CD4-positive, alpha-beta T cell treated with Interleukin-10 for 1 hour (primary cell): ENCODE measurements at regions not wholly inside any gene's neighbourhood (a gene's known extent, or its start where the extent isn't known, plus 50 kb on each side); places are given as distances from the start of the nearest gene placed in this dataset.
"Not testable (repeated sequence)": the region's sequence is repeated elsewhere in the genome, so short reads cannot be mapped to it uniquely, and the experiment has no call there.

ENCODE experiments used
- DNase-seq: peaks from one replicate; pipeline ENCODE4 v3.0.0-alpha.2; 2020

DNA sequence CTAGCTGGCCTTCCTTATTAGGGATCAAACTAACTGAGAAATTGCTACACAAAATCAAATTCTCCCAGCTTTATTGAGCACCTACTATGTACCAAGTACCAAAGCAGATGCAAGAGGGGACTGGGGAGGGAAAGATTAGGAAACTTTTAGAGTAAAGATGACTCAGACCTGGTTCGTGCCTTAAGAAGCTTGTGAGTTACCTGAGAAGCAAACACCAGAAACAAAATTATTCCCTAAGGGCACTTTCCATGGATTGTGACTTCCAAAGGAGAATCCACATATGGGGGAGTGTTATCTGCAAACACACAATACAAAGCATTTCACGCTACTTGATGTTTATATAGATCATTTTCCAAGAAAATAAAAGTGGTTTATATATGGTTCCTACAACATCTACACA is 326.9 kb upstream of the HNRNPA3 start:
- no peak for DNase-seq

DNA sequence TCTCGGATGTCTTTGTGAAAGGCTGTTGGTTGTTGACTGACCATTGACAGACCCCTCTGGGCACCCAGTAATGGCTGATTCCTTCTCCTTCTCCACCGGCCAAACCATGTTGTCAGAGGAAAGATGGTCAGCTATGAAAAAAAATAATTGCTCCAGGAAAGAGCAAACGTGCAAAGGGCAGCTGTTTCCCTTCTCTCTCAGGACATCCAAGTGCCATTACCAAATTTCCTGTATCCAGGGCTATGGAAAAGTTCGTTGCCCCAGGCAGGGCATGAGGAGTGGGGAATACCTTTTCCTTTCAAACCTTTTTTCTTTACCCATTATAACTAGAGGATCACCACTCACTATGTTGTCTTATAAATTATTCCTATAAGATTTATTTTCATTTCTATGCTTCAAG is 321.5 kb upstream of the HNRNPA3 start:
- no peak for DNase-seq

DNA sequence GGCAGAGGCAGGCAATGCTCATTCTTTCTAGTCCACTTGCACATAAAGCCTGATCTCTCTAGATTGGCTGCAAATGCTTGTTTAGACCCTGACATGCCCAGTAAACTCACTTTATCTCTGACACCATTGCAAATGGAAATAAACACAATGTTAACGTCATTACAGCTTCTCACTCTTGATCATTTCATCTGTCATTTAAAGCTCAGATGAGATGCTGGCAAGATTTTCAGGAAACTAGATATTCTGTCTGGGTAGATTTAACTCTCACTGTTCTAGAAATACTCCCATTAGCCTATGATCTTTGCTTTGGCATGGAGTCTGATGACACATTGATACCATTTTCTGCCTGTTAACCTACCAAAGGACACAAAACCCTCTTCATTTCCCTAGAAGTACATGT is 320.7 kb upstream of the HNRNPA3 start:
- DNase-seq = no peak

DNA sequence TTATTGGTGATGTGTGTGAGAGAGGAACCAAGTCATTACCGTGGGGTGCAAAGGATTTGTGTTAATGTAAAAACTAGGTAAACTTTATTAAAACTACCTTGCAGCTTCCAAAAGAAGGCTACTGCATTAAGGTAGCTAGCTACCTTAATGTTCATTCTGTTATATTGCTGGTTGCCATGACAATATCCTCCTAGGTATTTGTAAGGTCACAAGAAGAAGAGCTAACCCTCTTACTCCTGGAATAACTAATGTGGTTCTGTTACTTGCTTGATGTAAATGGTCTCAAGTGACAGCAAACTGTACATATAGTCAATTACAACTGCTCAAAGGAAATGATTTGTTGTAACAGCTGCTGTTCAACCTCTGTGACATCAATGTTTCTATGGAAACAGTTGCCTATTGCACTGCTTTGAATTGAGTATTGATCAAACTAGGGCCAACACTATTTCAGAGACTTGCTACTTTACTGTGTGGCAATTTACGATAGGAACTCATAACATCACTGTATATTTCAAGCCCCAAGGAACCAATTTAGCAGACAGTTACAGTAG is 319.8 kb upstream of the HNRNPA3 start:
- no peak for DNase-seq

DNA sequence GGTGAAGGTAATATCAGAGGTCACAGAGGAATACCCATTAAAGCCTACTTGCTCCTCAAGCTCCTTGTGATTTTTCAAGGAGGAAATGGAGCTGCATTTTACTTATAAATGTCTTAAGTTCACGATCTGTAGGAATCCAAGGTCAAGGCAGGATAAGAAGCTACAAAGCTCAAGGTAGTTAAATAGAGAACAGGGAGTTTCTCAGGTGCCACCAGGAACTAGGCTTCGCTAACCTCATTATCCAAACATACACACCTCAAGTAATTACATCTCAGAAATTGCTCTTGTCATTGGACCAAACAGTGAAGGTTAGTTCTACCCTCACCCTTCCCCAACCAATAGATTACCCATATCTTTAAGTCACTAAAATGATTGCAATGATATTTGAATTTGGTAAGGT is 317.4 kb upstream of the HNRNPA3 start:
- DNase-seq = no peak

DNA sequence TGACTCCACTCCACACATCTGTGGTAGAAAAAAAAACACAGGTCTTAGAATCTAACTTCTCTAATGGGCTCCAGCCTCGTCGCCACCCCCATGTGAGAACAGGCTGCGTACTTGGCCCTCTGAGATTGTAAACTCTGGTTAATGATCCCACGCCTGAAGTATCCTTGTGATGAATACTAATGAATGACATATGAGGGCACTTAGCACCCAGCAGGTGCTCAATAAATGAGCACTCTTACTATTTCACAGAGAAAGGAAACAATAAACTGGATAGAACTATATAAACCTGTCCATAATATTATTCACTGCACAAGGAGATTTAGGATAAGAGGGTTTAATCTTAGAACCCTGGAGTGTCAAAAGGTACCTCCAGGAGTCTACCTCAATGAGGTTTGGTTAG is 310.1 kb upstream of the HNRNPA3 start:
- no peak for DNase-seq

DNA sequence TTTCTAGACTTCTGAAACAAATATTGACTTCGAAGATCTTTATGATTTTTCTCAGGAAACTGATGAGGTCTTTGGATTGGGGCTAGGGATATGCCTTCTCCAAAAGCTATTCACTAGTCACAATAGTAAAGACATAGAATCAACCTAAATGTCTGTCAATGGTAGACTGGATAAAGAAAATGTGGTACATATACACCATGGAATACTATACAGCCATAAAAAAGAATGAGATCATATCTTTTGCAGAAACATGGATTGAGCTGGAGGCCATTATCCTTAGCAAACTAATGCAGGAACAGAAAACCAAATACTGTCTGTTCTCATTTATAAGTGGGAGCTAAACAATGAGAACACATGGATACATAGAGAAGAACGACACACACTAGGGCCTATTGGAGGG is 308.5 kb upstream of the HNRNPA3 start:
- not testable (repeated sequence) for DNase-seq

DNA sequence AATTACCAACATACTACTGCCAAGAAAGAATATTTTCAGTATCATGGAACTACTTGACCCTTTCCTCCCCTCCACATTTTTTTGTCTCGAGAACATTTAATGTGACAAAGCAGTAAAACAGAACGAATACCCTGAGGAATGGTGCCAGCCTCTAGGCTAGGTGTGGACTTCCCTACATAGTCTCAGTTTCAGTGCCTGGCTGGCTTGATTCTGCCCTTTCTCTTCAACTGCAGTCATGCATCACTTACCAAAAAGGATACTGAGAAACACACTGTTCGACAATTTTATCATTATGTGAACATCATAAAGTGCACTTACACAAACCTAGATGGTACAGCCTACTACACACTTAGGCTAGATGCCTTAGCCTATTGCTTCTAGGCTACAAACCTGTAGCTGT is 305.3 kb upstream of the HNRNPA3 start:
- DNase-seq = no peak

DNA sequence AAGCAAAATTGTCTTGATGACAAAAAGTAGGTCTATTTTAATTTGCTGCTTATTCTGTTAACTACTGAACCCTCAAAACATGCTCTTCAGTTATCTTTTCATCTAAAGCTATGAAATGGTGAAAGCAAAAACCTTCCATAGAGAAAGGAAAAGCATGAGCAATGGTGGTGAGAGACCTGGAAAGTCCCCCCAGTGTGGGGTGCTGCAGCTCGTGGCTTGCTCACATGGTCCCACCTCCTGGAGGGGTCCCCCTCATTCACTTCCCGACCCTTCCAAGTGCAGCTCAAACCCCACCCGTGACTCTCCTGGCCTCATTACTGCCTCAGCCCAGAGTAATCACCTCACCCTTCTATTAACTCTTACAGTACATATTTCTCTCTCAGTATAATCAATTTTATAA is 301.8 kb upstream of the HNRNPA3 start:
- no peak for DNase-seq

DNA sequence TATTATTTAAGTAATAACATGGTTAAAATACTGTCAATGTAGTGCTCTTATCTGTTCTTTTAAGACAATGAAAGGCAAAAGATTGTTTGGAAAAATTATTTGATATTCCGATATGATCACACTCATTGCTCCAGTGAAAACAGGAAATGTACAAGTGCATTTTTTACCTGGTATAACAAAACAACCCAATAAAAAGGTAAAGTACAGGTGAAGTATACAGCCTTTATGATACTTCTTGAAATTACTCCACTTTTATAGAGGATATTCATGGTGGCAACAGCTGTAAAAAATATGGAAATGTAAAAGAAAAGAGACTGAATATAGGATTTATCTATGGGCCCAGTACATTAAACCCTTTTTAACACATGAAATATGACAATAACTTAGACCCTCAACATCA is 298.6 kb upstream of the HNRNPA3 start:
- DNase-seq = no peak

DNA sequence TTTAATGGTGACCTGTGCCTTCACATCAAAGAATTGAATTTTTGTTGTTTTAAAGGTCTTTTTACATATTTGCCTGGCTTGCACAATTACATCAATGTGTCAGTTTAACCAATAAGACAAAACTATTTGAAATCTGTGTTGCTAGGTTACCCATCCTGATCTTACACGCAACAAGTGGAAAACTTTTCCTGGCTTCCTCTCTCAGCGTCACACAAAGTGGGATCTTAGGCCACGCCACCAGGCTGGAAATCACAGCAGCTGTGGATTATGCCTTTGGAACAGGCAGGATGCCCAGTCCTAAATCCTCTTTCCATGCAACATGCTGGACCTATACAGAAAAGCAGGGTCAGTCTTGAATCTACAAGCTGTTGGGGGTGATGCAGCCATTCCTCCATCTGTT is 298.2 kb upstream of the HNRNPA3 start:
- no peak for DNase-seq

DNA sequence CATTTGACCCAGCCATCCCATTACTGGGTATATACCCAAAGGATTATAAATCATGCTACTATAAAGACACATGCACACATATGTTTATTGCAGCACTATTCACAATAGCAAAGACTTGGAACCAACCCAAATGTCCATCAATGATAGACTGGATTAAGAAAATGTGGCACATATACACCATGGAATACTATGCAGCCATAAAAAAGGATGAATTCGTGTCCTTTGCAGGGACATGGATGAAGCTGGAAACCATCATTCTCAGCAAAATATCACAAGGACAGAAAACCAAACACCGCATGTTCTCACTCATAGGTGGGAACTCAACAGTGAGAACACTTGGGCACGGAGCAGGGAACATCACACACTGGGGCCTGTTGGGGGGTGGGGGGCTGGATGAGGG is 290.0 kb upstream of the HNRNPA3 start:
- DNase-seq = not testable (repeated sequence)

DNA sequence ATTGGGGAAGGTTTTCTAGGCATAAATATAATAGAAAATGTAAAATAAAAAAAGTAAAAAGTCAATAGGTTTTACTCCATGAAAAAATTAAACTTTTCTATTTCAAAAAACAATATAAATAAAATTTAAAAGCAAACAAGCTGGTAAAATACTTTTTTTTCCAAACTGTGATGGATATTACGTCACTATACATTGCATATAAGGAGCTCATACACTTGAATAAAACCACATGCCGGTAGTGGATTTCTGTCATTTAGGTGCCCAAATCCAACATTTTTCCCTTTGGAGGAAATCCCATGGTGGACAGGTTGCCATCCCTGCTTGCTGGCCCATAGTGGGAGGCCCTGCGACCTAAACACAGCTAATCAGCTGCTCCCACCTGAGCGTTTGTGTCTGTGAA is 289.4 kb upstream of the HNRNPA3 start:
- DNase-seq = no peak

DNA sequence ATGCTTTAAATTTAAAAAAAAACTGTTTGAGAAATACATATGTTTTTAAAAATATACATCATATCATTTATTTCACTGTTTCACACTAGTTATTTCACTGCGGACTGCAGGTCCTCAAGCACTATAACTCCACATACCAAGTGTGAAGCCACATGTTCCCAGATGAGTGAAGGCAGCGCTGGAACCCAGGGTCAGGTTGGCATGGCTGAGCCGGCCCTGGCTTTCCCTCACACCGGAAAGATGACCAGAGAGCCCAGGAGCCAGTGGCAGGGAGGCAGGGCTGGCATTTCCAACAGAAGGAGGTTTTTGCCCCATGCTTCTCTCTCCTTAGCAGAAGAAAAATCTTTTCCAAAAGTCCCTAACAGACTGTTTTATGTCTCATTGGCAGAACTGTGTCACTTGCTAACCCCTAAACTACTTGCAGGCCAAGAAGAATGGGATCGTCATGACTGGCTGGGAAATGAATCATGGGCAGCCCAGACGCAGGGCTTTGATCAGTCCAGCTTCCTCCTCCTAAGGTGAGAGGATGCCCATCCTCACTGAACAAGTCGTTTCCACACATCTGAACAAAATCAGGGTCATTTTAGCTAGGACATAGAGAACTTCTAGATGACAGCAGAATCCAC is 287.6 kb upstream of the HNRNPA3 start:
- no peak for DNase-seq

DNA sequence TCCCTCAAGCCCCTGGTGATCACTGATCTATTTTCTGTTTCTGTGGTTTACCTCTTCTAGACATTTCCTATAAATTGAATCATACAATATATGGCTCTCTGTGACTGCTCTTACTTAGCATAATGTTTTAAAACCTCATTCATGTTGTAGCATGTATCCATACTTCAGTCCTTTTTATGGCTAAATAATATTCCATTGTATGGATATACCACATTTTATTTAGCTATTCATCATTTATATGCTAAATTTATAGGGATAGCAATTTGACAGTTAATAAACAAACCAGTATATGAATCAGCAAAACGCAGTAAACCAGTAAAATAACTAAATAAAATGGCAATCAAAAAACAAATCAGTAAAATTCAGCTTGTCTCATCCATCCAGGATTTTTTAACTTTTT is 286.1 kb upstream of the HNRNPA3 start:
- DNase-seq = no peak

DNA sequence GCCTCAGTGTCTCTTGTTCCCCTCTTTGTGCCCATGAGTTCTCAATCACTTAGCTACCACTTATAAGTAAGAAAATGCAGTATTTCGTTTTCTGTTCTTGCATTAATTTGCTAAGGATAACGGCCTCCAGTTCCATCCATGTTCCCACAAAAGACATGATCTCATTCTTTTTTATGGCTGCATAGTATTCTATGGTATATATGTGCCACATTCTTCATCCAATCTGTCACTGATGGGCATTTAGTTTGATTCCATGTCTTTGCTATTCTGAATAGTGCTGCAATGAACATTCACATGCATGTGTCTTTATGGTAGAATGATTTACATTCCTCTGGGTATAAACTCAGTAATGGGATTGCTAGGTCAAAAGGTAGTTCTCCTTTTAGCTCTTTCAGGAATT is 283.2 kb upstream of the HNRNPA3 start:
- not testable (repeated sequence) for DNase-seq

DNA sequence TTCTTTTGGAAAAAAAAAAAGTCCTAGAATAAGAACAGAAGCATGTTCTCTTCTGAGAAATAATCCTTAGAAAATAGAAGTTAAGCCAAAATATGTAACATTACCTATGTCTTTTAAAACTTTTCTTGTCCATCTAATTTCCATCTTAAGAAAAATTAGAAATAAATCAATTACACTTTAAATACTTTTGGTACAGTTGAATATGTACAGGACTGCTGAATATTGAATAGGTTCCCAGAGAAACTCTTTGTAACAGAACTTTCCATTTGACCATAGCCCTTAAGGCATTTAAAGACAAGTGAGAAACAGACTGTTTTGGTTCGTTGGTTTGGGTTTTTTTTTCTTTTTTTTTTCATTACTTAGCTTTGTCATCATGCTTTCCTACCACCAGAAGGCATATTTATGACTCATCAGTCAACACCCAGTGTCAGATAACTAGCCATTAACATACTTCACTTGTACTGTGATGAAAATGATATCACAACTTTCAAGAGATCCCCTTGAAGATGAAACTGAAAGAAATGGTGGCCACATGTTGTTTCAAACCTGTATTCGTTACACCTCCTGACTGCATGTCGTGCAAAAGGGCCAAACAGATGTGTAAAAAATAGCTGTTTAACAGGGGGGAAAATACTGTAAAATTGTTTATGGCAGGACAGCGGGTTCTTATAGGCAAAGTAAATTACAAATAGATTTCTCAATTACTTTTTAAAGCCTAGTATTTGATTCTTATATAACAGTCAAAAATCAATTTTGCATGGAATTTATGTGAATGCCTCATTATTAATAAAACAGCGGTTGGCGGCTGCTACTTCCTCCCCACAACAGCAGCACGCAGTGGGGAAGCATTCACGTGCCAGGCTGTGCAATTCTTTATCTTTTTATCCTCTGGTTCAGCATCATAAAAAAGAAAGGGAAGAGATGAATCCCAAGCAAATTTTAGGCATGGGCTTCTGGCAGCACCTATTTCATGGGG is 280.7 kb upstream of the HNRNPA3 start:
- peak; percentile 66 for DNase-seq

DNA sequence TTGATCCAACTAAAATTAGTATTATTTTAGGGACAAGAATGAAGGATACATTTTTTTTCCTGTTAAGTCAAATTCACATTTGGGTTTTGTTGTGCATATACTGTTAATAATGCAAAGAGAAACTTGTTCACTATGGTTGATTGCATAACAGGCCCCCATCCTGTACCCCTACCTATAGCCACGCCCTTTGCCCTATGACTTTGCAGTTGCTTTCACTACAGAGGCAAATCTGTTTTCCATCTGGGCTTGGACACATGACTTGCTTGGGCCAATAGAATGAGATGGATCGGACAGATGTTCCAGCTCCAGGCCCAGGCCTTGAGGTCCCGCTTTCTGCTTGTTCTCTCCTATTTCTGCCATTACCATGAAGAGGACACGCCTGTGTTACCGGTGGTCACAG is 278.5 kb upstream of the HNRNPA3 start:
- no peak for DNase-seq

DNA sequence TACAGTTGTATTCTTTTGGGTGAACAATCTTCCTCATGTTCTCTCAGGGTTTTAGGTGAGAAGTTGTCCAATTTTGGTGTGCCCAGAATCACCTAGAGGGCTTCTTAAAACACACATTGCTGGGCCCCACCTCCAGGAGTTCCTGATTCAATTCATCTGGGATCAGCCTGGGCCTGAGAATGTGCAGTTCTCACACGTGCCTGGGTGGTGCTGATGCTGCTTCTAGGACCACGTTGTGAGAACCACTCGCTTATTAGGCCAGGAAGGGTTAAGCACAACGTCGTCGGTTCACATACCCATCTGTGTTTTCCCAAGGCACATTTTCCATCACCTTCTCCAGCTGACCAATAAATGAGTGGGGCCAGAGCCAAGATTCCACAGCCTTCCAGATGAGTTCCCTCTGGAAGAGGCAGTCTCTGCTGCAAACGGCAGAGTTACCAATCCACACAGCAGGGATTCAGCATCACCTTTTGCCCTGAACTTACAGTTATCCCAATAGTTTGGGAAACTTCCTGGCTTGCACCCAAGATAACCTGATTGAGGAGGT is 277.7 kb upstream of the HNRNPA3 start:
- DNase-seq = no peak

DNA sequence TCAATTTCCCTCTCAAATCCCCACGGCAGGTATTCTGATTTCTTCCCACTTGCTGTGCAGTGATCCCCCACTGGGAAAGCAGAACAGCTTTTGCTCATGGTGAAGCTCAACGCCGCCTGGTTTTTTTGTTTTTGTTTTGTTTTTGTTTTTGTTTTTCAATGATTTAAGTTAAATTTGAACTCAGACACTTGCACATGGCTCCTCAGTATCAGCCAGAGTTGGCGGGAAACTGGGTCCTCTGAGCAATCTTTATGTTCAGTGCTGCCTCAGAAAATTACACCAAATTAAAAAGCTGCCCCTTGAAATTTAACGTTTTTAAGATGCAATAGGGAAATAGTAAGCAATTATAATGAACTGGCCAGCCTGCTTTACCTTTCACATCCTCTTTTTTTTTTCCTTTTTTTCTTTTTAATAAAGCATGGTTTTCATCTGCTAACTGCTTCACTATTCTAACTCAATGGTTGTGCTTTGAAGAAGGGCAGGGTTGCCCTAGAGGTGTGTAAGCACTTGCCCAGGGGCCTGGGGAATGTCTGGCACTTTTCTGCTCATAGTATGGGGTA is 277.0 kb upstream of the HNRNPA3 start:
- no peak for DNase-seq

DNA sequence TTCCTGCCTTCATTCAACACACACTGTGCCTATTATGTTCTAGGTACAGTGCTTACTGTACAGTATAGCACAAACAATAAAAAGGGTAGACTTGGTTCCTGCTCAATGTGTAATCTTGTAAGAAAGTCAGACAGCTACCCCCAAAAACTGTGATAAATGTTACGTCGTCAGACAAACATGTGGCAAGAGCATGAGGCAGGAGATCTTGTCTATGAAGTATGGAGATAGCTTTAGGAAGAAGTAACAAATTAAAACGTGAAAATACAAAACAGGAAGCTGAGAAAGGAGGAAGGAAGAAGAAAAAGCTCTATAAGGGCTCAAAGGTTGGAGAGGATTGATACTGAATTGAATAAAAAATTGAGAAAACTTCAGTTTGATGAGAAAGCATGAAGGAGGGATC is 276.2 kb upstream of the HNRNPA3 start:
- no peak for DNase-seq

DNA sequence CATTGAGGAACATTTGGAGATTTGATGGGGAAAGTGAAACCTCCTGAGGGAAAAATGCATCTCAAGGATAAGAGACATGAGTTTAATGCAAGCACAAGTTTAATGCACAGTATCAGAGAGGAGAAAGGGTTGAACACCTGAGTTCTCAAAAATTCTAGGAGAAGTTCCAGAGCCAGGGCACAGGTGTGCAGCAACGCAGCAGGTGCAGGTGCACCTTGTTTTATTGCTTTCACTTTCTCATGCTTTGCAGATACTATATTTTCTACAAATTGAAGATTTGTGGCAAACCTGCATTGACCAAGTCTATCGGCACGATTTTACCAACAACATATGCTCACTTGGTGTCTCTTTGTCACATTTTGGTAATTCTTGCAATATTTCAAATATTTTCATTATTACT is 267.6 kb upstream of the HNRNPA3 start:
- DNase-seq = no peak

DNA sequence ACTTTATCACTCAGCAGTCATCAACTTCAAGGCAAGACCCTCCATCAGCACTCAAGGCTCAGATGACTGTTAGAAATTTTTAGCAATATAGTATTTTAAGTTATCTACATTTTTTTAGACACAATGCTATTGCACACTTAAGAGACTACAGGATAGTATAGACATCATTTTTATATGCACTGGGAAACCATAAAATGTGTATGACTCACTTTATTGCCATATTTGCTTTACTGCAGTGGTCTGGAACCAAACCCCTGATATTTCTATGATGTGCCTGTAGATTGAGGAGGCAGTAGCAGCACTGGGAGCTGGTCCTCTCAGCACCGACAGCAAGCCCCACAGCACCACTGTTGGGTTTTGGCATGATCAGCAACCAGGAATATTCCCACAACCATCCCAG is 264.8 kb upstream of the HNRNPA3 start:
- no peak for DNase-seq

DNA sequence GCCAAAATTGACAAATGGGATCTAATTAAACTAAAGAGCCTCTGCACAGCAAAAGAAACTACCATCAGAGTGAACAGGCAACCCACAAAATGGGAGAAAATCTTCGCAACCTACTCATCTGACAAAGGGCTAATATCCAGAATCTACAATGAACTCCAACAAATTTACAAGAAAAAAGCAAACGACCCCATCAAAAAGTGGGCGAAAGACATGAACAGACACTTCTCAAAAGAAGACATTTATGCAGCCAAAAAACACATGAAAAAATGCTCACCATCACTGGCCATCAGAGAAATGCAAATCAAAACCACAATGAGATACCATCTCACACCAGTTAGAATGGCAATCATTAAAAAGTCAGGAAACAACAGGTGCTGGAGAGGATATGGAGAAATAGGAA is 261.4 kb upstream of the HNRNPA3 start:
- not testable (repeated sequence) for DNase-seq
